NCI-H146 (cell line): ENCODE measurements at regions not wholly inside any gene's neighbourhood (a gene's known extent, or its start where the extent isn't known, plus 50 kb on each side); places are given as distances from the start of the nearest gene placed in this dataset.

Experiments used
- DNase-seq: peaks from one replicate; lab custom pipeline; 2025; lab: John Stamatoyannopoulos, UW

DNA sequence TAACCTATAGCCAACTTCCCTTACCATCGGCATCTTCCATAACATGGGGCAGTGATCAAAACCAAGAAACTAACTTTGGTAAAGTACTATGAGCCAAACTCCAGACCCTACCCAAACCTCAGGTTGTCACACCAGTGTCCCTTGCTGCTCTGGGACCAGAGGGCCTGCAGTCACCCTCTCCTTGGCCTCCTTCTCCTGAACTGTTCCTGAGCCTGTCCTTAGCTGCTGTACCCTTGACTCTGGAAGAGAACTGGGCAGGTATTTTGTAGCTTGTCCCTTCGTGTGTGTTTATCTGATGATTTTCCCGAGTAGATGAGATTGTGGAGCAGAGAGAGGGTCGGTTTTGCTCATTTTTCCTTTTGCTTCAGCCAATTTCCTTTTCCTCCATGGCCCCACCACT lies 240.4 kb downstream of the SYK start:
- DNase-seq, result no peak

DNA sequence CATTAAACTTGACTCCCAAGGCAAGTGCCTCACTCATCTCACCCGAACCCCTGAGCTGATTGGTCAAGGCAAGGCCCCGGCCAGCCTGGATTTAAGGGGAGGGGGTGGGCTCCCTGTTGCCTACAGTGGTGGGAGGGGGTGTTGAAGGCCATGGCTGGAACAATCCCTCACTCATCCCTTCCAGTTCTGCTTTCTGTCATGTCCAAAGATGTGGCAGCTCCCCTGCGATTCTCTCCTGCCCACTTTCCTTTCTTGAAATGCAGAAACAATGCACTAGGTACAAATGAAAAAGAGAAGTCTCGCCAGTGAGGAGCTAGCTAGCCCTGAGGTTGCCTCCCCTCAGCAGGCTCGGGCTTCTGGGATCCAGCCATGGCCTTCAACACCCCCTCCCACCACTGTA lies 240.9 kb downstream of the SYK start:
- DNase-seq, result no peak

- DNase-seq, result no peak
Observed at GRCh38 chr9:91043056-91043810, 241.6 kb downstream of the SYK start.

GRCh38 chr9:91043811-91044175 lies 242.2 kb downstream of the SYK start:
- no peak for DNase-seq

- no peak for DNase-seq
Observed at GRCh38 chr9:91044354-91044753, 242.7 kb downstream of the SYK start.

DNA sequence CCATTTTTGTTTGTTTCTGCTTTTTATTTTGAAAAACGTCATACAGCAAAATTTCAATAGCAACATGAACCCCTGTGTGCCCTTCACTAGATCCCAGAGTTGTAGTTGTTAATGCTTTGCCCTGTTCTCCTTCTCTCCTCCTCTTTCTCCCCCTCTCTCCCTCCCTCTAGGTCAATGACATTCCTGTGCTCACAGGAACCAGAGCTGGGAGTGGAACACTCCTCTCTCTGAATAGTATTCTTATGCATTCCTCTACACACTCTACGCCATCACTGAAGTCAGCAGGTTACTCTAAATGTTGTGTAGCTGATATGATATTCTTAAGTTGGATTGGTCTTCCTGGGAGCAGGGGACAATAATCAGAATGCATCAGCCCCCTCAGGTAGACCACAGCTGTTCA lies 243.4 kb downstream of the SYK start:
- DNase-seq, result no peak

DNA sequence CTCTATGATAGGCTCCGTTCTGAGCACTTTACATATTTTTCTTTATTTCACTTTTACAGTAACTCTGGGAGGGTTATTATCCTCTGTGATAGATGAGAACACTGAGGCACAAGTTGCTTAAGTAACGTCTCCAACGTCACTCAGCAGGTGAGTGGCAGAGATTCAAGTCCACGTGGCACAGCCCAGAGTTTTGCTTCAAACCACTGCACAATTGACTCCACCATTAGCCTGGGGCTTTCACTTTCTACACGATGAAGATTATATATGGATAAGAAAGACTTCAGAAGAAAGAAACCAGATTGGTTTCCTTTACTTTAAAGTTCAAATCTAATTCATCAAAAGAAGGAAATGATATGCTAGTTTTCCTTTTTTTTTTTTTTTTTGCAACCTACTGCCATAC lies 245.9 kb downstream of the SYK start:
- DNase-seq, result no peak

- no peak for DNase-seq
Observed at GRCh38 chr9:91047993-91048607, 246.5 kb downstream of the SYK start.

DNA sequence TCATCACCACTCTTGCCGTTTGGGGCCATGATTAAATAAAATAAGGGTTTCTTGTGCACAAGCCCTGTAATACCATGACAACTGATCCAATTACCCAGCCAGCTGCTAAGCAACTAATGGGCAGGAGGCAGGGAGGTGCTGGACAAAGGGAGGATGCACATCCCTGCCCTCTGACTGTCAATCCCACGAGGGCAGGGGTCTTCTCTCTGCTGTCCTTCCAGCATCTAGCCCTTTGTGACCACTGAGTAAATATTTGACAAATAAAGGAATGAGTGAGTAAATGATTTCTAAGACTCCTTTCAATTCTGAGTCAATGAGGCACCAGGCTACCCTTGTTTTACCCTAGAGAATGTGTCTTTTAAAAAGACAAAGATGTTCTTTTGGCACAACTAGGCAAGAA lies 247.1 kb downstream of the SYK start:
- no peak for DNase-seq

DNA sequence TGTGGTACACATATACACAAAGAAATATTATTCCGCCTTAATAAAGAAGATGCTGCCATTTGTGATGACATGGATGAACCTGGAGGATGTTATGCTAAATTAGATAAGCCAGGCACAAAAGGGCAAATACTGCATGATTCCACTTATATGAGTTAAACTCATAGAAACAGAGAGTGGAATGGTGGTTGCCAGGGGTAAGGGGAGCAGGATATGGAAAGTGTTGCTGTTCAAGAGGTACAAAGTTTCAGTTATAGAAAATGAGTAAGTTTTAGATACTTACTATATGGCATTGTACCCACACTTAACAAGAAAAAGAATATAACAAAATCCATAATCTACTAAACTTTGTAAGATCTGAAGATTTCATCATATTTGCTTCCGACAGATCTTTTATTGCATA lies 252.2 kb downstream of the SYK start:
- DNase-seq, result no peak

- no peak for DNase-seq
Observed at GRCh38 chr9:91055845-91056244, 254.2 kb downstream of the SYK start.

DNA sequence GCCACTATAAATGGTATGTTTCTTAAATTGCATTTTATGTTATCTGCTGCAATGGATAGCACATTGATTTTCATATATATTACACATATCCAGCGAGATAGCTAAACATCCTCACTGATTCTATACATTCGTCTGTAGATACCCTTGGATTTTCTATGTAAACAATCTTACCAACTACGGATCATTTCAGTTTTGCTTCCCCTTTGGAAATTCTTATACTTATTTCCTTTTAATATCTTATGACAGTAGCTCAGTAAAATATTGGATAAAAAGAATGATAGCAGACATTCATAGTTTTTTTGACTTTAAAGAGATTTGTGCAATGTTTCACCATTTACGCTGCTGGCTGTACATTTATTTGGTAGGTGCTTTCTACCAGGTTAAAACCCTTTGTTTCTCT lies 254.9 kb downstream of the SYK start:
- no peak for DNase-seq

DNA sequence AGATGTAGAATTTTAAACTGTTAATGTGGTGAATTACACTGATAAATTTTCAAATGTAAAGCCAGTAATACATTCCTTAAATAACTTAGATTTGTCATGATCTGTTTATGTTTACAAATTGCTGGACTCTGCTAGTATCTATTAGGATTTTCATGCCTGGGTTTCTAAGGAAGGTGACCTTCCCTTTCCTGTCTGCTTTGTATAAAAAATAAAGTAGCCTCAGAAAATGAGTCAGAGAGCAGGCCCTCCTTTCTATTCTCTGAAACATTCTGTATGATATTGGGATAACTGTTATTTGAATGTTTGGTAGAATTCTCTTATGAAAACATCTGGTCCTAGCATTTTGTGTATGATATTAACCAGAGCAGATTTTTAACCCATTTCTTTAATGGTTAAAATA lies 255.3 kb downstream of the SYK start:
- no peak for DNase-seq

- no peak for DNase-seq
Observed at GRCh38 chr9:91059713-91060112, 258.1 kb downstream of the SYK start.

GRCh38 chr9:91060520-91061343 lies 259.1 kb downstream of the SYK start:
- peak; percentile 24 for DNase-seq

- no peak for DNase-seq
Observed at GRCh38 chr9:91061506-91061905, 259.9 kb downstream of the SYK start.

GRCh38 chr9:91062281-91062680 lies 260.7 kb downstream of the SYK start:
- DNase-seq, result no peak

GRCh38 chr9:91063471-91063870 lies 261.9 kb downstream of the SYK start:
- DNase-seq, result no peak

- no peak for DNase-seq
Observed at GRCh38 chr9:91065231-91066041, 263.8 kb downstream of the SYK start.

- DNase-seq, result no peak
Observed at GRCh38 chr9:91066042-91066415, 264.4 kb downstream of the SYK start.

DNA sequence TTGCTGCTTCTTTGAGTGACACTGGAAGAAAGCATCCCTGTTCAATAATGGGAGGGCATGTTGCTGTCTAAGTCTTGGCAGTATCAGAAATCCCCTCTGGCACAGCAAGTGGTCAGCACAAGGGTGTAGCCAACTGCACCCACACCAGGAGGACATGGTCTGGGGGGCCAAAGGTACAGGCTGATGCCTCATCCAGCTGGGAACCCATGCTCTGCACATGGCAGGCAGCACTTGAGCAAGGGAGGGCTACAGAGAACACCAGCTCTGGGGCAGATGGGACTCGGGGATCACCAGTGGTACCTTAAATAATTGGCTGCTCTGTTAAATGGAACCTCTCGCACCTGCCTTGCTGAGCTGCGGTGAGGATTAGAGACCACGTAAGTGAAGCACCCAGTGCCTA lies 265.2 kb downstream of the SYK start:
- DNase-seq, result no peak

DNA sequence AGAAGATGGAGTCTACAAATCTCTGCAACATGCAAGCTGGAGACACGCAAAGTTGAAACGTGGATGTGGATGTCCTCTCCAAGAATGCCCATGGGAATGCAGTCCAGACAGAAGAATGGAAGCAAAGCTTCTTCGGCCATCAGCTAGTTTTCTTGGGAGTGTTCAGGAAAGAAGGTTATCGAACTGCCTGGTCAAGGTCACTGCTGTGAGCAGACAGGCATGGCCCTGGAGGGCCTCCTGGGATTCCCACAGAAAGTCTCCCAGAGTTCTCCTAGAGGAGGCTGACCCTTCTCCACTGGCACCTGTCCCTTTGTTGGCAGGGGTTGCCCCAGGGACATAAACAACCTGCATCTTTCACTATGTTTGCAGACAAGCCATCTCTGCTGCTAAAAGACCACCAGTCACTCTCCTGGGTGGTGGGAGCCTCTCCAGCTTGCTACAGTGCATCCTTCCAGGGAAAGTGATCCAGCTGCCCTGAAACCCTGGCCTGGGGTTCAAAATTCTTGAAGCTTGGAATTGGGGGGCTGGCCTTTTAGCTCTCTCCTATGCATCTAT lies 265.8 kb downstream of the SYK start:
- DNase-seq, result no peak
